Epithelial cell of esophagus (primary cell): ENCODE measurements at regions not wholly inside any gene's neighbourhood (a gene's known extent, or its start where the extent isn't known, plus 50 kb on each side); places are given as distances from the start of the nearest gene placed in this dataset.
A peak's percentile ranks its signal among the peaks of the same experiment; 100 is the strongest.

ENCODE experiments used
- DNase-seq: peaks from one replicate; pipeline ENCODE4 v3.0.0; 2010; ENCODE audit warnings: low read depth
- H3K4me3 ChIP-seq: 2 replicates; pipeline ENCODE4 v1.5.1; 2011; ENCODE audit warnings: mild to moderate bottlenecking, low read length, control low read depth
- TF ChIP-seq, protein P1 (sequence below): IDR thresholded peaks from 2 replicates; pipeline ENCODE4 v1.5.1; 2011; ENCODE audit warnings: low read depth, mild to moderate bottlenecking, low read length, control low read depth, inconsistent platforms; ENCODE audit not compliant: insufficient read depth; ENCODE audit errors: missing control alignments

DNA sequence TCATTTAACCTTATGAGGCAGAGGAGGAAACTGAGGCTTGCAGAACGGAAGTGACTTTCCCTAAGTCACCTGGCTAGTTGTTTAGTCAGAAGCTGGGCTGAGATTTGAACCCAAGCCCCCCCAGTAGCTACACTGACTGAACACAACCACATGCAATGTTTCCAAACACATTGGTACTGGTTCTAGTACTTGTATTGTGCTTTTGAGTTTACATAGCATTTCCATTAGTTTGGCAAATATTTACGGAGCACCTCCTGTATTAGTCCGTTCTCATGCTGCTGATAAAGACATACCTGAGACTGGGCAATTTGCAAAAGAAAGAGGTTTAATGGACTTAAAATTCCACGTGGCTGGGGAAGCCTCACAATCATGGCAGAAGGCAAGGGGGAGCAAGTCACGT is 56.3 kb upstream of the ITGA11 start:
- no peak overlapping the region for H3K4me3 ChIP-seq
- no peak for DNase-seq
- TF ChIP-seq, protein P1, sequence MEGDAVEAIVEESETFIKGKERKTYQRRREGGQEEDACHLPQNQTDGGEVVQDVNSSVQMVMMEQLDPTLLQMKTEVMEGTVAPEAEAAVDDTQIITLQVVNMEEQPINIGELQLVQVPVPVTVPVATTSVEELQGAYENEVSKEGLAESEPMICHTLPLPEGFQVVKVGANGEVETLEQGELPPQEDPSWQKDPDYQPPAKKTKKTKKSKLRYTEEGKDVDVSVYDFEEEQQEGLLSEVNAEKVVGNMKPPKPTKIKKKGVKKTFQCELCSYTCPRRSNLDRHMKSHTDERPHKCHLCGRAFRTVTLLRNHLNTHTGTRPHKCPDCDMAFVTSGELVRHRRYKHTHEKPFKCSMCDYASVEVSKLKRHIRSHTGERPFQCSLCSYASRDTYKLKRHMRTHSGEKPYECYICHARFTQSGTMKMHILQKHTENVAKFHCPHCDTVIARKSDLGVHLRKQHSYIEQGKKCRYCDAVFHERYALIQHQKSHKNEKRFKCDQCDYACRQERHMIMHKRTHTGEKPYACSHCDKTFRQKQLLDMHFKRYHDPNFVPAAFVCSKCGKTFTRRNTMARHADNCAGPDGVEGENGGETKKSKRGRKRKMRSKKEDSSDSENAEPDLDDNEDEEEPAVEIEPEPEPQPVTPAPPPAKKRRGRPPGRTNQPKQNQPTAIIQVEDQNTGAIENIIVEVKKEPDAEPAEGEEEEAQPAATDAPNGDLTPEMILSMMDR, result no peak

DNA sequence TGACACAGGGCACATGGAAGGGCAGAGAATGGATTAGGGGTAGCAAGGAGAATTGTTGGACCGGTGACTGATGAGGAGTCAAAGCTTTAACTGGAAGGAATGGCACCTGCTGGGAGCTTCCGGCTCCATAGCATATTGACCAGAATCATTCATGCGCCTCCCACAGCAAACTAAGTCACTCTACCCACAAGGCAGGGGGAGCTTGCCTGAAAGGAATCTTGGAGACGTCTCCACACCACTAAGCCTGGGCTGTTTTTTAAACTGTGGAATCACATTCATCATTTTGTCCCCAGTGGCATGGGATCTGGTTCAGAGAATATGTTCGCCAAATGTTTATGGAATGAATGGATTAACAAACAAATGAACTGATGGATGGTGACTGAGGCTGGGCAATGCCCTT is 57.0 kb upstream of the ITGA11 start:
- TF ChIP-seq, protein P1, result no peak
- no peak overlapping the region for H3K4me3 ChIP-seq
- no peak for DNase-seq

DNA sequence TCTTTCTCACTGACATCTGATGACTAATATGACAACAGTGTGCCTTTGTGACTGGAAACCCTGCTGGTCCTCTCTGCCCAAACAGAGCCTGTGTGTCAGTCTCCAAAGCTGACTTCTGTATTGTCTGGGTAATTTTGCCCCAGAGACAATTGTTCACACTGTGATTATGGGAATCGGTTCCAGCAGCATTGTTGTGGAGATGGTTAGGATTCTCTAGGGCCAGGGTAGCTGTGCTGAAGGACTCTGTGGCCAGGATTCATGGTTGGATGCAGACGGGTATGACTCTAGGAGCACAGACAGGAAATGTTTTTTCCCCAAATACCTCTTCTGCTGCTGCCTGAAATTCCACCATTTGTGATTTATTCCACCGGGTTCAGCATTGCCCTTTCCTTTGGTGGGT is 57.5 kb upstream of the ITGA11 start:
- DNase-seq, result no peak
- TF ChIP-seq, protein P1, result no peak
- no peak overlapping the region for H3K4me3 ChIP-seq

DNA sequence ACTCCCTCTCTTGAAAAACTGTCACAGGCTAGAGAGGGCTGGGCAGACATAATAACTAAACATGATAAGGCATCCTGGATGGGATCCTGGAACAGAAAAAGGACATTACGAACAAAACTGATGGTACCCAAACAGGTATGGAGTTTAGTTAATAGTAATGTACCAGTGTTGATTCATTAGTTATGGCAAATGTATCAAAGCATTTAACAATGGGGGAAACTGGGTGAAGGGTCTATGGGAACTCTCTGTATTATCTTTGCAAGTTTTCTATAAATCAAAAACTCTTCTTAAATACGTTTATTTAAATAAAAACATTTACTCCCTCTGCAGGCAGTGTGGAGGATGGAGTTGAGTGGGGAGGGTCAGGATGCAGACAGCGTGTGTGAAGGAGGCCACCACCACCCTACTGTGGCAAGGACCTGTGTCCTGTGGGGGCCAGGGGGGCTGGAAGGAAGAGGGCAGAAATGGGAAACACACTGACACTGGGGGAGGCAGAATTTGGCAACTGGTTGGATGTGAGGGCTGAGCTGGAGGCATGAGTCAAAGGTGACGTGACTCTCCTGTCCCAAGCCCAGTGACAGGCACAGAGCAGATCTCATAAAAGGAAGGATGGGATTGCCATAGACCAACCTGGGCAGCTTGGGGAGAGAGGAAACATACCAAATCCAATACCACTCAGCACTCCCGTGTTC is 59.6 kb upstream of the ITGA11 start:
- TF ChIP-seq, protein P1, result no peak
- no peak for DNase-seq

DNA sequence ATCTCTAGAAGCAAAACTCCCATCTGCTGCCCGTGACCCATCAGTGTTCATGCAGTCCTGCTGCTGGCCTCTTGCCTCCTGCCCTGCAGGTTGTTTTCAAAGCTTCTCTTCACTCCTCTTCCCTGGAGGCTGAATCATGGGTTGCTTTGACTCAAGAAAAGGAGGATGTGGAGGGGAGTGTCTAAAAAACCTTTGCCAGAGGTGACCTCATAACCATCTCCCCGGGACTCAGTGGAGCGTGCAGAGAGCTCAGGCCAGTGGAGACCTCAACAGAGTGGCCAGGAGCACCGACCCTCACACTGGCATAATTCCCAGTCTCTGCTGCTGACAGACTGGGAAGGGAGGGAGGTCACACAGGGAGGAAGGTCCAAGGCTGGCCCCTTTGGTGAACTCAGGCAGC is 60.9 kb upstream of the ITGA11 start:
- peak; percentile 9 for DNase-seq
- H3K4me3 ChIP-seq, result no peak overlapping the region

More for the DNA sequence above, 59.6 kb upstream of the ITGA11 start:
- no peak overlapping the region for H3K4me3 ChIP-seq

DNA sequence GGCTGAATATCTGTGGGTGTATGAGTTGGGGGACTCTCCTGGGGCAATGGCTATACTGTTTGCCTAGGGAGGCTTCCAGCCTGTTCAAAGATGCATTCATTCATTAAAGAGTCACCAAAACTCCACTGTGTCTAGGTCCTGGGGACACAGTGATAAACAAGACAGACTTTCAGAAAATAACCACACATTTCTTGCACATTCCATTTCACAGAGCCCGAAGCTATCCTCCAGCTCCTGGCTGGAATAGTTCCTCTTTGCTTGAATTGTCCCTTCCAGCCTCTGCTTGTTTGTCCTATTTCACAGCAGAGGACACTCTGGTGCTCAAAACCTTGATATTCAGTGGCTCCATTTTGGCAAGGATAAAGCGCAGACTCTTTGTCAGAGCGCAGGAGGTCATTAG is 61.7 kb upstream of the ITGA11 start:
- TF ChIP-seq, protein P1, result no peak
- DNase-seq, result no peak
- no peak overlapping the region for H3K4me3 ChIP-seq

More for the DNA sequence above, 60.9 kb upstream of the ITGA11 start:
- TF ChIP-seq, protein P1, result no peak

DNA sequence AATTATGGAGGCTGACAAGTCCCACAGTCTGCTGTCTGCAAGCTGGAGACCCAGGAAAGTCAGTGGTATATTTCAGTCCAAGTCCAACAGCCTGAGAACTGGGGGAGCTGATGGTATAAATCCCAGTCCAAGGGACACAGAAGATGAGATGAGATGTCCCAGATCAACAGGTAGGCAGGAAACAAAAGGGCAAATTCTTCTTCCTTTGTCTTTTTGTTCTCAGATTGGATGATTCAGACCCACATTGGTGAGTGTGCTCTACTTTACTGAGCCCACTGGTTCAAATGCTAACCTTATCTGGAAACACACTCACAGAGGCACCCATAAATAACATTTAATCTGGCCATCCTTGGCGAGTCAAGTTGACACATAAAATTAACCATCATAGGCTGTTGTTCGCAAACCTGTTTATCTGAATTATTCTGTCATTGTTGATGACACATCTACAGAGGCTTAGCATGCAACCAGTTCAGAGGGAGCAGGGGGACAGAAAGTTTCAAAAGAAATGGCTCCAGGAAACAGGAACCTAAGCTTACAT is 62.7 kb upstream of the ITGA11 start:
- TF ChIP-seq, protein P1, result no peak
- DNase-seq, result no peak
- no peak overlapping the region for H3K4me3 ChIP-seq
